IgD-negative memory B cell (primary cell): ENCODE measurements at regions not wholly inside any gene's neighbourhood (a gene's known extent, or its start where the extent isn't known, plus 50 kb on each side); places are given as distances from the start of the nearest gene placed in this dataset.
A peak's percentile ranks its signal among the peaks of the same experiment; 100 is the strongest.
"Not testable (repeated sequence)": the region's sequence is repeated elsewhere in the genome, so short reads cannot be mapped to it uniquely, and the experiment has no call there.

Source experiments
- H3K27ac Mint-ChIP-seq, 3 donors: one replicate each; pipeline ENCODE4 v1.8.0; 2020 to 2022; ENCODE audit warnings: mild to moderate bottlenecking in 3 of 3, mixed read lengths in 3 of 3, moderate library complexity in 1 of 3
- H3K27me3 Mint-ChIP-seq: one replicate; pipeline ENCODE4 v1.8.0; 2021; ENCODE audit warnings: mixed read lengths
- H3K36me3 Mint-ChIP-seq: one replicate; pipeline ENCODE4 v1.8.0; 2020; ENCODE audit warnings: mild to moderate bottlenecking, mixed read lengths
- H3K4me1 Mint-ChIP-seq, 3 donors: one replicate each; pipeline ENCODE4 v1.8.0; 2020 to 2022; ENCODE audit warnings: mixed read lengths in 3 of 3, mild to moderate bottlenecking in 1 of 3
- H3K4me3 Mint-ChIP-seq, 4 donors: one replicate each; pipeline ENCODE4 v1.8.0; 2020 to 2022; ENCODE audit warnings: mild to moderate bottlenecking in 4 of 4, mixed read lengths in 4 of 4, moderate library complexity in 3 of 4
- H3K9me3 Mint-ChIP-seq, 3 donors: one replicate each; pipeline ENCODE4 v1.8.0; 2020 to 2021; ENCODE audit warnings: mixed read lengths in 3 of 3, mild to moderate bottlenecking in 1 of 3

GRCh38 chr15:79570004-79570403 is 137.9 kb downstream of the MINAR1 start:
- Mint-ChIP-seq H3K4me1 (no peaks in the 10 kb centered on the region), H3K4me3 (no peak overlapping the region), H3K27ac (no peak overlapping the region), H3K27me3 (peaks cover 1% of the 10 kb centered on the region), H3K9me3 (peaks cover 0 to 5% (median 3%) of the 10 kb centered on the region in 3 donors), H3K36me3 (no peaks in the 10 kb centered on the region)

DNA sequence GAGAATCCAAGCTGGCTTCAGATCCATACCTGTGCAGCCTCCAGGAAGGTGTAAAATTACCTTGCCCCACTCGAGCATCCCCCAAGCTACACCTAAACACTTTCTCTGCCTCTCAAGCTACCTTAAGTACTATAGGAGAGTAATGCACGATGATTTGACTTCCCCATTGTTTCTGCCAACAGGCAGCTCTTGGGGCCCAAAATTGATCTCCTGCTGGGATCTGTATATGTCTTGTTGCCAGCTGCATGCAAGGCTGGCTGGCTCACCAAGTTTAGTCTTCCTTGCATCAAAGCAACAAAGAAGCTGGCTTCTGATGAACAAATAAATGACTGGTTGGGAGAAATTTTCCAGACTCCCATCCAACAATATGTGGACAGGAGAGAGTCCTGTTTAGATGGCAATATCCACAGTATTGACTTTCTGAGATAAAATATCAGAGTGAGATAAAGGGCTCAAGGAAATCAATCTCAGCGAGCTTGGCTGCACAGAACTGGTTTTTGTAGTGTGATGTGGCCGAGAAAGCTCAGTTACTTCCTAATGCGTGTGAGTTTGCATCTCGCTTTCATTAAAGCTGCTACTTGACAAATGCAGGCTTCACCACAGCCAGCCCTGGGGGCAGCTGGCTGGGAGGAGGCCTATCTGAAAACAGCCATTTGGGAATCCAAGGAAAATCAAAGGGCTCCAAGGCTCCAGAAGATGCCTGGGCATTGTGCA is 140.7 kb downstream of the MINAR1 start:
- Mint-ChIP-seq H3K4me1 (no peaks in the 10 kb centered on the region), H3K9me3 (peaks cover 0 to 5% (median 3%) of the 10 kb centered on the region in 3 donors), H3K36me3 (no peaks in the 10 kb centered on the region), H3K27me3 (peaks cover 1% of the 10 kb centered on the region), H3K27ac (no peak overlapping the region), H3K4me3 (no peak overlapping the region)

DNA sequence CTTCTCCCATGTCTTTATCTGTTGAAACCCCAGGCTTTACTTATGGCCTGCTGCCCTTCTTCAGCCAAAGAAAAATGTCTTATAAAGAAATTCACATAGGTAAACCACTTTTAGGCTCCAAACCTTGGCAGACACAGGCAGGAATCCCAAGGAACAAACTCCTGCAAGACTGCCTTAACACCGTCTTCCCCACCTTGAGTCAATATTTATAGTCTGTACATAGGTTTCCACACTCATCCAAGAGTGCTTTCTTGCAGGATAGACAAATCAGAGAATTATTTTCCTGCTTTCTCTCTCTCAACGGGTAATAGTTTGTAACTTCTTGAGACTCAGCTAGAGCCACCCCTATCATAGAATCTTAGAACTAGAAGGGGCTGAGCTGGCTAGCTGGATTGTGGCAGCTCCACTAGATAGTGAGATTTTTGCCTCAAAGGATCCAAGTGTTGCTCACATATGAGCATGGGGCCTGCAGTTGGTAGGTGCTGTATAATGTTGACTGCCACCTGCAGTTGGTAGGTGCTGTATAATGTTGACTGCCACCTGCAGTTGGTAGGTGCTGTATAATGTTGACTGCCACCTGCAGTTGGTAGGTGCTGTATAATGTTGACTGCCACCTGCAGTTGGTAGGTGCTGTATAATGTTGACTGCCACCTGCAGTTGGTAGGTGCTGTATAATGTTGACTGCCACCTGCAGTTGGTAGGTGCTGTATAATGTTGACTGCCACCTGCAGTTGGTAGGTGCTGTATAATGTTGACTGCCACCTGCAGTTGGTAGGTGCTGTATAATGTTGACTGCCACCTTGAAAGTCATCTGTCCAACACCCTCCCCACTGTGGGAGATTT is 142.5 kb downstream of the MINAR1 start:
- not testable (repeated sequence) for H3K36me3 Mint-ChIP-seq, H3K9me3 Mint-ChIP-seq, H3K27ac Mint-ChIP-seq, H3K4me3 Mint-ChIP-seq, H3K27me3 Mint-ChIP-seq, H3K4me1 Mint-ChIP-seq

GRCh38 chr15:79582650-79583049 is 150.5 kb downstream of the MINAR1 start:
- H3K27ac Mint-ChIP-seq, result no peak overlapping the region
- H3K9me3 Mint-ChIP-seq, result no peaks in the 10 kb centered on the region
- H3K27me3 Mint-ChIP-seq, result peaks cover 3% of the 10 kb centered on the region
- no peak overlapping the region for H3K4me3 Mint-ChIP-seq
- no peaks in the 10 kb centered on the region for H3K36me3 Mint-ChIP-seq
- H3K4me1 Mint-ChIP-seq, result no peaks in the 10 kb centered on the region

DNA sequence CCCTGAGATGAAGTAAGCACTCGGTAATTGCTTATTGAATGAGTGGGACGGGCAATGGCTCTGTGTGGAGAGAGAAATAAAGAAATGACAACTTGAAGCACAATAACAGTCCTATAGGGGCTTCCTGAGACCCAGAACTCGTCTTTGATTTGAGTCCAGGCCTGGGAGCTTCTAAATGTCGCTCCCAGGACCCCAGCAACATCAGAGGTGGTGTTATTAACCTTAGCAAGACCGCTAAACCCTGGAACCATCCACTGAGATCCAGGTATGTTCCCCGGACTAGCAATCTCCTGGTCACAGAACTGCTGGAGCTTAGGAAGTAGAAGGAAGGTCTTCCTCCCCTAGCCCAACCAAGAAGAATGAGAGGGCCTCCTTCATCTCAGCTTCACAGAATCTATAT is 160.0 kb downstream of the MINAR1 start:
- Mint-ChIP-seq H3K27me3 (peaks cover 16% of the 10 kb centered on the region), H3K36me3 (peaks cover 1% of the 10 kb centered on the region), H3K4me3 (no peak overlapping the region), H3K9me3 (peaks cover 0 to 2% (median 0%) of the 10 kb centered on the region in 3 donors), H3K4me1 (no peaks in the 10 kb centered on the region), H3K27ac (no peak overlapping the region)

DNA sequence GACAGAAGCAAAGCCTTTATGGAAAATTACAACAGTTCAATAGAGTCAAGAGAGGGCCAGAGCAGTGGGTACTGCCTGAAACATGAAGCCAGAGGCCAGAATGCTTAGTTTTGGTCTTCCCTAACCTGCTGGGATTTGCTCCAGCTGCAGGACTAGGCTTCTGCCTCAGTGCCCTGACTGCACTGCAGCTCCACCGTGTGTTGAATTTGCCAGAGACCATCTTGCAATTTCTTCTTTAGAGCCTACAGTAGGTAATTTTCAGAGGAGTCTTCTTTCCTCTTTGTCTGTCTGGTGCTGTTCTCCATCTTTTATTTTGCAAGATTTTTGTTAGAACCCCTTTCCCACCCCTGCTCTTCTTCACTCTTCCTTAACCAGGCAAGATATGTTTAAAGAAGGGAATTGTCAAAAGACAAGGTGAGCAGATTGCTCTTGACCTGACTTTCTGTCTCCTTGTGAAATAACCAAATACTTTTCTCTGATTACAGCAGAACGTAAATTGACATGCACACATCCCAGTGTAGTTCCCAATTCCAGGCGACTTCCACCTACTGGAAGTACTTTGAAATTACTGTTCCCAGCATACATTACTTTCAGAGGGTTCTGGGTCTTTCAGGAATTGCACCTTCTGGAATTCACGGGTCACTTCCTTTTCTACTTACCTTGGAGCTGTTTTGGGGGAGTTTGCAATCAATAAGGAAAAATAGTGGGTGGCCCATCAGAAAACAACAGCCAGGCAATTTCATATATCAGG is 161.2 kb downstream of the MINAR1 start:
- H3K27me3 Mint-ChIP-seq, result peaks cover 11% of the 10 kb centered on the region

GRCh38 chr15:79595306-79595705 is 163.2 kb downstream of the MINAR1 start:
- Mint-ChIP-seq H3K4me3 (no peak overlapping the region), H3K27me3 (peaks cover 15% of the 10 kb centered on the region), H3K4me1 (no peaks in the 10 kb centered on the region), H3K27ac (no peak overlapping the region), H3K36me3 (peaks cover 5% of the 10 kb centered on the region), H3K9me3 (peaks cover 0 to 2% (median 0%) of the 10 kb centered on the region in 3 donors)

More for the DNA sequence above, 161.2 kb downstream of the MINAR1 start:
- Mint-ChIP-seq H3K9me3 (peaks cover 0 to 2% (median 0%) of the 10 kb centered on the region in 3 donors), H3K4me1 (no peaks in the 10 kb centered on the region), H3K4me3 (no peak overlapping the region), H3K27ac (no peak overlapping the region), H3K36me3 (peaks cover 1% of the 10 kb centered on the region)

GRCh38 chr15:79595995-79596622 is 164.0 kb downstream of the MINAR1 start:
- no peak overlapping the region for H3K4me3 Mint-ChIP-seq
- H3K9me3 Mint-ChIP-seq, result no peaks in the 10 kb centered on the region
- H3K36me3 Mint-ChIP-seq, result peaks cover 4% of the 10 kb centered on the region
- H3K27me3 Mint-ChIP-seq, result peaks cover 17% of the 10 kb centered on the region
- no peaks in the 10 kb centered on the region for H3K4me1 Mint-ChIP-seq
- H3K27ac Mint-ChIP-seq, result no peak overlapping the region

DNA sequence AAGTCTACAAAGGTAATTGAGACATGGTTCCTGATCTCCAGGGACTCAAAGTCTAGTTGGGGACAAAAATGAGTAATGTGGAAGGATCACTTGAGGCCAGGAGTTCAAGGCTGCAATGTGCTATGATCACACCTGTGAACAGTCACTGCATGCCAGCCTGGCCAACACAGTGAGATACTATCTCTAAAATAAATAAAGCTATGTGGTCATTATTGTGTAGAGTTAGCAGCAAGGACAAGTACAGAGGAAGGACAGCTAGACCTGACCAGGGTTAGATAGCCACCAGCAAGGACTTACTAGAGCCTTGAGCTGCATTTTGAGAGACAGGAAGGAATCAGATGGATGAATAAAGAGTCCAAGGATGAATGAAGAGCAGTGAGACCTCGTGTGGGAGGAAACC is 166.5 kb downstream of the MINAR1 start:
- Mint-ChIP-seq H3K27ac (no peak overlapping the region), H3K36me3 (peaks cover 4% of the 10 kb centered on the region), H3K4me3 (no peak overlapping the region), H3K4me1 (no peaks in the 10 kb centered on the region), H3K27me3 (peaks cover 16% of the 10 kb centered on the region), H3K9me3 (no peaks in the 10 kb centered on the region)

DNA sequence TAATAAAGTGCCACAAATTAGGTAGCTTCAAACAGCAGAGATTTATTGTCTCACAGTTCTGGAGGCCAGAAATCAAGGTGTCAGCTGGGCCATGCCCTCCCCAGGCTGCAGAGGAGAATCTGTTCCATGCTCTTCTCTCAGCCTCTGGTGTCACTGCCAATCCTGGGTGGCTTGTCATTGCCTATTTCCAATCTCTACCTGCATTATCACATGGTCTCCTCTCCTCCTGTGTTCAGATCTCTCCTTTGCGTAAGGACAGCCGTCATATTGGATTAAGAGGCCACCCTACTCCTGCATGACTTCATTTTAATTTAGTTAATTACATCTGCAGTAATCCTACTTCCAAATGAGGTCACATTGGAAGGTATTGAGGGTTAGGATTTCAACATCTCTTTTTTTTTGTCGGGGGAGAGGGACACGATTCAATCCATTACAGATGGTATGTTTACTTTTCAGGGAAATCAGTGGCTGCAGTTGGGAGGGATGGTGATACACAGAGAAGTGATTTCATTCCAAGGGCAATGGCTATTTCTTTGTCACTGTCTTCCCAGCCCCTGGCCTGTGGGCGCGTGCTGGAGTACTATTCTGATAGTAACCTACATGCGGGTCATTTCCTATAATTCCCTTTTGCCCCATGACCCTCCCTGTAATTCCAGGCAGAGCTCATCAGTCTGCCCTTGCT is 169.4 kb downstream of the MINAR1 start:
- Mint-ChIP-seq H3K4me3 (no peak overlapping the region), H3K27me3 (peaks cover 11% of the 10 kb centered on the region), H3K9me3 (no peaks in the 10 kb centered on the region), H3K36me3 (peaks cover 4% of the 10 kb centered on the region), H3K4me1 (no peaks in the 10 kb centered on the region), H3K27ac (peak overlapping the region in 1 of 3 donors; percentile 6)

DNA sequence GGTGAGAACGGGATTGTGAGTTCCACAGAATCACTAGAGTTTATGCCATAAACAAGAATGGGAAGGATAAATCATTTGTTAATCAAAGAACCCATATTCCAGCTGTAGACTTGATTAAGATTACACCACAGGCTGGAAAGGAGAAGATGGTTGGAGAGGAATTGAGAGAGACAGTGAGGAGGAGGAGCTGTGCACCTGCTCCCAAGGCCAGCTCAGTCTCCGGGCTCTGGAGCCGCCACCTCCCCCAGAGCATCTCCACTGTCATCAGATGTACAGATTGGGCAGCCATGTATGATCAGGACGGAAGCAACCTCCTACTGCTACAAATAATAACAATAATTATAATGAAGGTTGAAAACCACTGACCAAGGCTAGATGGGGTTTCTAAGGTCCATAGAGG is 170.0 kb downstream of the MINAR1 start:
- Mint-ChIP-seq H3K4me3 (no peak overlapping the region), H3K27ac (no peak overlapping the region), H3K9me3 (no peaks in the 10 kb centered on the region), H3K36me3 (peaks cover 4% of the 10 kb centered on the region), H3K4me1 (no peaks in the 10 kb centered on the region), H3K27me3 (peaks cover 11% of the 10 kb centered on the region)

DNA sequence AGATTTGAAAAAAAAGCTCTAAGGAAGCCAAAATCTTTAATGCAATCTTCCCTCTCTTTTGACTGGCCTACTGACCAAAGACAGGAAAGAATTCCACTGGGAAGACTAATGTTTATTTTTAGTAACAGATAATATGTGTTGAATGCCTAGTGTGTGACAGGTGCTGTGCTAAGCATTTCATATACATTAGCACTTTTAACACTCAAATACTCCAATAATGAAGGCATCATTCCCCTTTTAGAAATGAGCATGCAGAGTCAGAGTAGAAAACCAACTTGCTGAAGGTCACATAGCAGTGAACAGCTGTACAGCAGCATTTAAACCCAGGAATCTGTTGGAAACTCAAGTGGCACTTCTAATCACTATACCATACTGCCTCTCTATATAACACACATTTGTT is 170.6 kb downstream of the MINAR1 start:
- no peaks in the 10 kb centered on the region for H3K9me3 Mint-ChIP-seq
- peaks cover 11% of the 10 kb centered on the region for H3K27me3 Mint-ChIP-seq
- no peaks in the 10 kb centered on the region for H3K4me1 Mint-ChIP-seq
- peaks cover 4% of the 10 kb centered on the region for H3K36me3 Mint-ChIP-seq
- H3K4me3 Mint-ChIP-seq, result no peak overlapping the region
- H3K27ac Mint-ChIP-seq, result no peak overlapping the region

DNA sequence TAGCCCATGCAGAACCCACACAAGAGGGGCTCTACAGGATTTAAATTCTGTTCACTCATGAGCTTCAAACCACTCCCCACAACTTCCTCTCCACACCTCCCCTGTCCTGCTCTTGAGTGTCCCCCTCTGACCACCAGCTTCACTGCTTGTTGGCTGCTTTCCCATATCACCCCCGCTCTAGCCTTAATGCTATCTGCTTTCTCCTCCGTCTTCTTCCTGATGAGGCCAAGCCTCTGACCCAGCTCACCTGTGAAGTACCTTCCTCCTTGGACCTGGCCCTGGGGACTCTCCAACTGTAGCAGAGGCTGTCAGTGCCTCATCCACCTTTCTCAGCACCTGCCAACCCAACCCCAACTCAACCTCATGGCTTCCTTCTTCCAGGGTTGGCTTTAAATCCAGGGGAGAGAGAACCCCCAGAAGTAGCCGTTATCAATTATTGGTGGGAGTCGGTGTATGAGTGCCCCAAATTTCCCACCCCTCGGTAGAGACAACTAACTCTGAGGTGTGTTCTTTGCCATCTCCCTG is 174.8 kb downstream of the MINAR1 start:
- Mint-ChIP-seq H3K9me3 (no peaks in the 10 kb centered on the region), H3K4me1 (no peaks in the 10 kb centered on the region), H3K36me3 (peaks cover 3% of the 10 kb centered on the region), H3K4me3 (no peak overlapping the region), H3K27ac (no peak overlapping the region), H3K27me3 (no peaks in the 10 kb centered on the region)
